SK-N-SH (cell line): ENCODE measurements at regions not wholly inside any gene's neighbourhood (a gene's known extent, or its start where the extent isn't known, plus 50 kb on each side); places are given as distances from the start of the nearest gene placed in this dataset.

Source experiments
- CTCF ChIA-PET: fragments of 300-600, 350-600 bp; formaldehyde crosslinking; extraction: SDS; loops from one replicate; lab custom pipeline; 2021; lab: Yijun Ruan, JAX
- POLR2A ChIA-PET: fragments of 350-600 bp; sonication (Branson Sonifier 250); formaldehyde crosslinking; extraction: SDS; loops from one replicate; lab custom pipeline; 2020; ENCODE audit warnings: antibody characterized with exemption, inconsistent platforms; lab: Yijun Ruan, JAX
- DNase-seq: peaks from one replicate; pipeline ENCODE4 v3.0.0; 2012
- H2AFZ ChIP-seq: fragments of 200-600 bp; sonication (generic); 2 replicates; pipeline ENCODE4 v1.8.1; 2016; ENCODE audit warnings: antibody characterized with exemption, mild to moderate bottlenecking, low read depth
- H3F3A ChIP-seq: fragments of 200-600 bp; sonication (generic); replicated peaks from 2 replicates; pipeline ENCODE3; 2016; ENCODE audit warnings: antibody characterized with exemption, mild to moderate bottlenecking; ENCODE audit not compliant: insufficient read depth
- H3K27ac ChIP-seq, 2 experiments: fragments of 200-500 bp in 1 of 2; fragments of 200-600 bp in 1 of 2; sonication (Bioruptor generic) in 1 of 2; sonication (generic), shearing (Covaris generic) in 1 of 2; 2 replicates each; pipeline versions ENCODE4 v1.5.1 to v1.6.1; 2014 to 2016; ENCODE audit warnings: low read depth in 2 of 2, inconsistent platforms in 1 of 2, low read length in 1 of 2, mild to moderate bottlenecking in 1 of 2, mixed read lengths in 1 of 2
- H3K27me3 ChIP-seq: fragments of 200-600 bp; sonication (generic), shearing (Covaris generic); 2 replicates; pipeline ENCODE4 v1.6.1; 2016; ENCODE audit warnings: mixed run types; ENCODE audit not compliant: insufficient read depth
- H3K36me3 ChIP-seq, 2 experiments: fragments of 200-500 bp in 1 of 2; fragments of 200-600 bp in 1 of 2; sonication (Bioruptor generic) in 1 of 2; sonication (generic) in 1 of 2; replicated peaks in 1 of 2; 2 replicates each; pipeline versions ENCODE3 to v1.5.1; 2014 to 2016; ENCODE audit warnings: low read length in 1 of 2, mild to moderate bottlenecking in 1 of 2; ENCODE audit not compliant: insufficient read depth in 2 of 2, control insufficient read depth in 1 of 2
- H3K4me1 ChIP-seq, 2 experiments: fragments of 200-500 bp in 1 of 2; fragments of 200-600 bp in 1 of 2; sonication (Bioruptor generic) in 1 of 2; sonication (generic), shearing (Covaris generic) in 1 of 2; 2 replicates each; pipeline versions ENCODE4 v1.5.1 to v1.6.1; 2014 to 2016; ENCODE audit warnings: low read depth in 1 of 2, low read length in 1 of 2, mixed run types in 1 of 2; ENCODE audit not compliant: insufficient read depth in 2 of 2, control insufficient read depth in 1 of 2
- H3K4me2 ChIP-seq: fragments of 200-600 bp; sonication (generic), shearing (Covaris generic); 2 replicates; pipeline ENCODE4 v1.6.1; 2017; ENCODE audit warnings: mixed run types
- H3K4me3 ChIP-seq, 2 experiments: fragments of 200-500 bp in 1 of 2; fragments of 200-600 bp in 1 of 2; sonication (Bioruptor generic) in 1 of 2; sonication (generic), shearing (Covaris generic) in 1 of 2; 2 replicates each; pipeline versions ENCODE4 v1.5.1 to v1.8.1; 2014 to 2016; ENCODE audit warnings: low read depth in 2 of 2, inconsistent platforms in 1 of 2, low read length in 1 of 2, mild to moderate bottlenecking in 1 of 2, mixed read lengths in 1 of 2, moderate library complexity in 1 of 2
- H3K79me2 ChIP-seq: fragments of 200-600 bp; sonication (generic); 2 replicates; pipeline ENCODE4 v1.8.1; 2017; ENCODE audit warnings: mild to moderate bottlenecking; ENCODE audit not compliant: insufficient read depth
- H3K9ac ChIP-seq: fragments of 200-600 bp; sonication (generic); 2 replicates; pipeline ENCODE4 v1.6.1; 2017; ENCODE audit warnings: mixed run types
- H3K9me2 ChIP-seq: fragments of 200-600 bp; sonication (generic); 2 replicates; pipeline ENCODE4 v1.6.1; 2017; ENCODE audit warnings: mixed run types
- H3K9me3 ChIP-seq: fragments of 200-600 bp; sonication (generic); 2 replicates; pipeline ENCODE4 v1.6.1; 2017; ENCODE audit warnings: mixed run types, mild to moderate bottlenecking, moderate library complexity
- H4K20me1 ChIP-seq: fragments of 200-600 bp; sonication (generic); 2 replicates; pipeline ENCODE4 v1.6.1; 2017; ENCODE audit warnings: mild to moderate bottlenecking, mixed run types; ENCODE audit not compliant: insufficient read depth
- CHD2 ChIP-seq: fragments of 150-350 bp; IDR thresholded peaks from 2 replicates; pipeline ENCODE4 v1.6.1; 2018; ENCODE audit warnings: low read length; ENCODE audit not compliant: partially characterized antibody
- EZH2phosphoT487 ChIP-seq: fragments of 200-600 bp; sonication (generic); IDR thresholded peaks from 2 replicates; pipeline ENCODE4 v1.6.1; 2017; ENCODE audit warnings: low read depth, mixed run types, mild to moderate bottlenecking, antibody characterized with exemption, moderate library complexity, borderline replicate concordance
- FOSL2 ChIP-seq: IDR thresholded peaks from 2 replicates; pipeline ENCODE4 v1.4.0; 2012; ENCODE audit warnings: low read depth, mild to moderate bottlenecking, moderate library complexity, borderline replicate concordance
- FOXM1 ChIP-seq: IDR thresholded peaks from 2 replicates; pipeline ENCODE4 v1.4.0; 2012; ENCODE audit warnings: low read depth, mild to moderate bottlenecking
- GATA2 ChIP-seq: sonication (generic); formaldehyde crosslinking; IDR thresholded peaks from 2 replicates; pipeline ENCODE4 v1.5.0; 2020; ENCODE audit warnings: mild to moderate bottlenecking, missing genetic modification reagents
- MEF2A ChIP-seq: IDR thresholded peaks from 2 replicates; pipeline ENCODE4 v1.4.0; 2012; ENCODE audit warnings: low read depth, borderline replicate concordance
- NFIC ChIP-seq: IDR thresholded peaks from 2 replicates; pipeline ENCODE4 v1.4.0; 2012; ENCODE audit warnings: borderline replicate concordance
- NRF1 ChIP-seq: IDR thresholded peaks from 2 replicates; pipeline ENCODE4 v1.6.1; 2012; ENCODE audit warnings: low read depth, mild to moderate bottlenecking, low read length
- RAD21 ChIP-seq: IDR thresholded peaks from 2 replicates; pipeline ENCODE4 v1.6.1; 2012; ENCODE audit warnings: mild to moderate bottlenecking, low read length
- RCOR1 ChIP-seq: fragments of 150-350 bp; IDR thresholded peaks from 2 replicates; pipeline ENCODE4 v1.6.1; 2017; ENCODE audit warnings: antibody characterized with exemption, low read length
- SIN3A ChIP-seq: IDR thresholded peaks from 2 replicates; pipeline ENCODE4 v1.6.1; 2012; ENCODE audit warnings: low read depth, mild to moderate bottlenecking, low read length, moderate library complexity, borderline replicate concordance
- TEAD4 ChIP-seq: IDR thresholded peaks from 2 replicates; pipeline ENCODE4 v1.4.0; 2012; ENCODE audit warnings: mild to moderate bottlenecking, borderline replicate concordance; ENCODE audit not compliant: insufficient read depth
- USF1 ChIP-seq: IDR thresholded peaks from 2 replicates; pipeline ENCODE4 v1.4.0; 2012; ENCODE audit warnings: low read depth, borderline replicate concordance
- YY1 ChIP-seq: IDR thresholded peaks from 2 replicates; pipeline ENCODE4 v1.4.0; 2012; ENCODE audit warnings: low read depth, mild to moderate bottlenecking
- ZBTB33 ChIP-seq: IDR thresholded peaks from 2 replicates; pipeline ENCODE4 v1.4.0; 2012; ENCODE audit warnings: low read depth, borderline replicate concordance
- WGBS: methylation state at CpG from one replicate; pipeline ENCODE4 v1.1.6; 2017; ENCODE audit warnings: low lambda C conversion rate; 5-methylcytosine and 5-hydroxymethylcytosine counted together
- TF ChIP-seq, protein P1 (sequence below): fragments of 200-600 bp; sonication (generic); IDR thresholded peaks from 2 replicates; pipeline ENCODE4 v1.6.1; 2017; ENCODE audit warnings: antibody characterized with exemption, mild to moderate bottlenecking, moderate library complexity

GRCh38 chr1:39144924-39145323, 59.6 kb upstream of the MACF1 start:
- H3K36me3 ChIP-seq, result no peaks in the 10 kb centered on the region
- no peak overlapping the region for H3K4me2 ChIP-seq
- DNase-seq, result no peak
- no peaks in the 10 kb centered on the region for H3K27me3 ChIP-seq
- H3K4me3 ChIP-seq, result no peak overlapping the region
- CTCF ChIA-PET, result interaction anchor here (0.7 to 1.7 kb wide), 3 partner anchors 9 to 47 kb away, joined by 3 to 4 read pairs (median 4); no protein-coding TSS in a partner anchor
- no peaks in the 10 kb centered on the region for H3K9me3 ChIP-seq
- no peak overlapping the region for H3K9ac ChIP-seq
- H2AFZ ChIP-seq, result no peak overlapping the region
- no peaks in the 10 kb centered on the region for H3K9me2 ChIP-seq
- peaks cover 96% of the 10 kb centered on the region for H3K79me2 ChIP-seq
- peaks cover 3 to 36% of the 10 kb centered on the region in 2 experiments; a peak in 2 of 4 replicates for H3K4me1 ChIP-seq
- peaks cover 71% of the 10 kb centered on the region for H4K20me1 ChIP-seq
- 95% methylated on average over 3 of the region's 3 CpGs for whole genome bisulfite sequencing
- H3K27ac ChIP-seq, result no peak overlapping the region
- no peak for TF ChIP-seq MEF2A
- H3F3A ChIP-seq, result peaks cover 4% of the 10 kb centered on the region
- POLR2A ChIA-PET, result no interaction called here

- Histone ChIP-seq H4K20me1 (peaks cover 69% of the 10 kb centered on the region), H3K27me3 (no peaks in the 10 kb centered on the region), H3K9ac (no peak overlapping the region), H3K36me3 (no peaks in the 10 kb centered on the region), H3K4me3 (no peak overlapping the region), H3K4me1 (peaks cover 3 to 39% of the 10 kb centered on the region in 2 experiments; a peak in 2 of 4 replicates), H2AFZ (no peak overlapping the region), H3K27ac (no peak overlapping the region), H3K9me3 (no peaks in the 10 kb centered on the region), H3K79me2 (peaks cover 96% of the 10 kb centered on the region), H3K4me2 (no peak overlapping the region), H3K9me2 (no peaks in the 10 kb centered on the region), H3F3A (peaks cover 4% of the 10 kb centered on the region)
- DNase-seq, result no peak
- 93% methylated on average over 2 of the region's 2 CpGs for WGBS
- POLR2A ChIA-PET, result no interaction called here
- no peak for TF ChIP-seq NFIC
- TF ChIP-seq SIN3A, result no peak
- no peak for TF ChIP-seq EZH2phosphoT487
- no peak for TF ChIP-seq TEAD4
- no peak for TF ChIP-seq NRF1
- TF ChIP-seq, protein P1, sequence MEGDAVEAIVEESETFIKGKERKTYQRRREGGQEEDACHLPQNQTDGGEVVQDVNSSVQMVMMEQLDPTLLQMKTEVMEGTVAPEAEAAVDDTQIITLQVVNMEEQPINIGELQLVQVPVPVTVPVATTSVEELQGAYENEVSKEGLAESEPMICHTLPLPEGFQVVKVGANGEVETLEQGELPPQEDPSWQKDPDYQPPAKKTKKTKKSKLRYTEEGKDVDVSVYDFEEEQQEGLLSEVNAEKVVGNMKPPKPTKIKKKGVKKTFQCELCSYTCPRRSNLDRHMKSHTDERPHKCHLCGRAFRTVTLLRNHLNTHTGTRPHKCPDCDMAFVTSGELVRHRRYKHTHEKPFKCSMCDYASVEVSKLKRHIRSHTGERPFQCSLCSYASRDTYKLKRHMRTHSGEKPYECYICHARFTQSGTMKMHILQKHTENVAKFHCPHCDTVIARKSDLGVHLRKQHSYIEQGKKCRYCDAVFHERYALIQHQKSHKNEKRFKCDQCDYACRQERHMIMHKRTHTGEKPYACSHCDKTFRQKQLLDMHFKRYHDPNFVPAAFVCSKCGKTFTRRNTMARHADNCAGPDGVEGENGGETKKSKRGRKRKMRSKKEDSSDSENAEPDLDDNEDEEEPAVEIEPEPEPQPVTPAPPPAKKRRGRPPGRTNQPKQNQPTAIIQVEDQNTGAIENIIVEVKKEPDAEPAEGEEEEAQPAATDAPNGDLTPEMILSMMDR, result no peak
- no peak for TF ChIP-seq FOXM1
- no peak for TF ChIP-seq GATA2
- TF ChIP-seq FOSL2, result no peak
- TF ChIP-seq RCOR1, result no peak
- TF ChIP-seq USF1, result no peak
- no peak for TF ChIP-seq ZBTB33
- no peak for TF ChIP-seq CHD2
- TF ChIP-seq RAD21, result no peak
- TF ChIP-seq YY1, result no peak
- no peak for TF ChIP-seq MEF2A
- CTCF ChIA-PET, result interaction anchor here (0.9 to 1.7 kb wide), 2 partner anchors 46 to 47 kb away, joined by 4 read pairs; no protein-coding TSS in a partner anchor
Observed at GRCh38 chr1:39145331-39145965, 59.0 kb upstream of the MACF1 start.
